B cell (primary cell): ENCODE measurements at regions not wholly inside any gene's neighbourhood (a gene's known extent, or its start where the extent isn't known, plus 50 kb on each side); places are given as distances from the start of the nearest gene placed in this dataset.

ENCODE experiments used
- ATAC-seq: fragments of 200-7000 bp; cut with Tn5 transposase; one replicate; pipeline ENCODE4 v1.10.0; 2021; ENCODE audit warnings: low read depth, mild to moderate bottlenecking, moderate number of reproducible peaks, moderate library complexity
- CTCF ChIA-PET: fragments of 350-600 bp; sonication (Branson Sonifier 250); formaldehyde crosslinking; loops from one replicate; lab custom pipeline; 2021; ENCODE audit warnings: antibody characterized with exemption, inconsistent platforms; lab: Charles Lee
- POLR2A ChIA-PET: fragments of 350-600 bp; sonication (Branson Sonifier 250); formaldehyde crosslinking; loops from one replicate; lab custom pipeline; 2021; ENCODE audit warnings: antibody characterized with exemption; lab: Charles Lee
- DNase-seq: peaks from one replicate; pipeline ENCODE4 v3.0.0; 2013
- H2AFZ ChIP-seq: 2 replicates; pipeline ENCODE4 v1.6.1; 2012; ENCODE audit warnings: mild to moderate bottlenecking, low read depth, low read length; ENCODE audit not compliant: insufficient read depth, poor library complexity, severe bottlenecking
- H3K27ac ChIP-seq, 2 donors: 1 replicate in 1 of 2; 2 replicates in 1 of 2; pipeline ENCODE4 v1.5.1; 2012 to 2013; ENCODE audit warnings: low read length in 2 of 2, mild to moderate bottlenecking in 2 of 2, moderate library complexity in 1 of 2
- H3K27me3 ChIP-seq, 4 experiments: fragments of 200-600 bp in 1 of 4; sonication (generic) in 1 of 4; replicated peaks in 1 of 4; 1 replicate in 2 of 4; 2 replicates in 2 of 4; pipeline versions ENCODE4 v1.6.1 to v1.7.0; 2013 to 2016; ENCODE audit warnings: low read length in 3 of 4, mild to moderate bottlenecking in 2 of 4, mixed read lengths in 1 of 4, moderate library complexity in 1 of 4; ENCODE audit not compliant: insufficient read depth in 4 of 4, control insufficient read depth in 3 of 4; ENCODE audit errors: control extremely low read depth in 1 of 4
- H3K36me3 ChIP-seq, 2 experiments: replicated peaks in 1 of 2; 1 replicate in 1 of 2; 2 replicates in 1 of 2; pipeline versions ENCODE4 v1.6.1 to v1.7.1; 2013; ENCODE audit warnings: low read length in 1 of 2; ENCODE audit not compliant: insufficient read depth in 2 of 2, control insufficient read depth in 1 of 2; ENCODE audit errors: control extremely low read depth in 1 of 2, extremely low read depth in 1 of 2
- H3K4me1 ChIP-seq, 2 donors: fragments of 200-600 bp in 1 of 2; sonication (generic) in 1 of 2; 1 replicate in 1 of 2; 2 replicates in 1 of 2; pipeline versions ENCODE4 v1.5.1 to v1.6.1; 2013 to 2017; ENCODE audit warnings: low read length in 2 of 2; ENCODE audit not compliant: control insufficient read depth in 2 of 2, insufficient read depth in 2 of 2
- H3K4me2 ChIP-seq: replicated peaks from 2 replicates; pipeline ENCODE3; 2012; ENCODE audit warnings: mild to moderate bottlenecking, low read depth, low read length; ENCODE audit not compliant: poor library complexity, severe bottlenecking
- H3K4me3 ChIP-seq, 5 experiments: fragments of 200-600 bp in 1 of 5; sonication (generic) in 1 of 5; 1 replicate in 3 of 5; 2 replicates in 2 of 5; pipeline versions ENCODE4 v1.5.1 to v1.7.0; 2011 to 2016; ENCODE audit warnings: low read length in 4 of 5, mild to moderate bottlenecking in 4 of 5, low read depth in 2 of 5, control low read depth in 1 of 5, moderate library complexity in 1 of 5; ENCODE audit not compliant: insufficient read depth in 1 of 5; ENCODE audit errors: control extremely low read depth in 1 of 5, extremely low read depth in 1 of 5
- H3K79me2 ChIP-seq: fragments of 200-600 bp; sonication (generic); one replicate; pipeline ENCODE4 v1.6.0; 2016; ENCODE audit warnings: low read length; ENCODE audit not compliant: control insufficient read depth, insufficient read depth
- H3K9ac ChIP-seq: fragments of 200-600 bp; sonication (generic); 2 replicates; pipeline ENCODE4 v1.6.1; 2017; ENCODE audit warnings: mild to moderate bottlenecking, low read length, moderate library complexity
- H3K9me3 ChIP-seq, 3 donors: one replicate each; pipeline versions ENCODE4 v1.6.1 to v1.7.1; 2013; ENCODE audit warnings: low read length in 2 of 3; ENCODE audit not compliant: control insufficient read depth in 2 of 3, insufficient read depth in 1 of 3; ENCODE audit errors: control extremely low read depth in 1 of 3
- H4K20me1 ChIP-seq: 2 replicates; pipeline ENCODE4 v1.6.0; 2012; ENCODE audit warnings: mild to moderate bottlenecking, low read length; ENCODE audit not compliant: insufficient read depth, control insufficient read depth, poor library complexity, severe bottlenecking
- H3K27ac Mint-ChIP-seq: one replicate; pipeline ENCODE4 v1.8.0; 2021; ENCODE audit warnings: mixed read lengths
- H3K27me3 Mint-ChIP-seq: one replicate; pipeline ENCODE4 v1.8.0; 2021; ENCODE audit warnings: mixed read lengths
- H3K4me1 Mint-ChIP-seq: one replicate; pipeline ENCODE4 v1.8.0; 2021; ENCODE audit warnings: mixed read lengths
- H3K4me3 Mint-ChIP-seq: one replicate; pipeline ENCODE4 v1.8.0; 2021; ENCODE audit warnings: mixed read lengths
- H3K9me3 Mint-ChIP-seq: one replicate; pipeline ENCODE4 v1.8.0; 2022; ENCODE audit warnings: mixed read lengths; ENCODE audit not compliant: insufficient read depth
- EZH2 ChIP-seq: IDR thresholded peaks from 2 replicates; pipeline ENCODE4 v1.6.1; 2012; ENCODE audit warnings: borderline replicate concordance, low read depth, mild to moderate bottlenecking, moderate library complexity, low read length; ENCODE audit not compliant: insufficient read depth, poor library complexity, severe bottlenecking
- WGBS: methylation state at CpG from one replicate; pipeline ENCODE4 v1.1.5; 2013; ENCODE audit warnings: missing lambda C conversion rate; ENCODE audit not compliant: insufficient coverage; 5-methylcytosine and 5-hydroxymethylcytosine counted together
- intact Hi-C: fragments of 100-400 bp; cut with micrococcal nuclease; formaldehyde crosslinking; loops from one replicate; pipeline ENCODE4 v1.10.0; 2022
- TF ChIP-seq, protein P1 (sequence below): fragments of 200-600 bp; IDR thresholded peaks from one replicate; pipeline ENCODE4 v1.8.0; 2022; ENCODE audit warnings: antibody characterized with exemption, mild to moderate bottlenecking

- H3K27me3 ChIP-seq: no peaks in the 10 kb centered on the region
- no peak overlapping the region for H3K27ac ChIP-seq
- intact Hi-C loops: no loop called here
- Mint-ChIP-seq H3K4me1 (no peaks in the 10 kb centered on the region), H3K27ac (no peak overlapping the region), H3K4me3 (no peak overlapping the region), H3K9me3 (peaks cover 2% of the 10 kb centered on the region), H3K27me3 (no peaks in the 10 kb centered on the region)
- ChIA-PET CTCF (no interaction called here), POLR2A (no interaction called here)
- no CpG with 5 or more reads among the region's 4 CpGs for WGBS
- no peaks in the 10 kb centered on the region for H3K9me3 ChIP-seq
- no peak for DNase-seq
- no peaks in the 10 kb centered on the region for H4K20me1 ChIP-seq
- TF ChIP-seq EZH2: no peak
- TF ChIP-seq, protein P1, sequence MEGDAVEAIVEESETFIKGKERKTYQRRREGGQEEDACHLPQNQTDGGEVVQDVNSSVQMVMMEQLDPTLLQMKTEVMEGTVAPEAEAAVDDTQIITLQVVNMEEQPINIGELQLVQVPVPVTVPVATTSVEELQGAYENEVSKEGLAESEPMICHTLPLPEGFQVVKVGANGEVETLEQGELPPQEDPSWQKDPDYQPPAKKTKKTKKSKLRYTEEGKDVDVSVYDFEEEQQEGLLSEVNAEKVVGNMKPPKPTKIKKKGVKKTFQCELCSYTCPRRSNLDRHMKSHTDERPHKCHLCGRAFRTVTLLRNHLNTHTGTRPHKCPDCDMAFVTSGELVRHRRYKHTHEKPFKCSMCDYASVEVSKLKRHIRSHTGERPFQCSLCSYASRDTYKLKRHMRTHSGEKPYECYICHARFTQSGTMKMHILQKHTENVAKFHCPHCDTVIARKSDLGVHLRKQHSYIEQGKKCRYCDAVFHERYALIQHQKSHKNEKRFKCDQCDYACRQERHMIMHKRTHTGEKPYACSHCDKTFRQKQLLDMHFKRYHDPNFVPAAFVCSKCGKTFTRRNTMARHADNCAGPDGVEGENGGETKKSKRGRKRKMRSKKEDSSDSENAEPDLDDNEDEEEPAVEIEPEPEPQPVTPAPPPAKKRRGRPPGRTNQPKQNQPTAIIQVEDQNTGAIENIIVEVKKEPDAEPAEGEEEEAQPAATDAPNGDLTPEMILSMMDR: no peak
- ATAC-seq: no peak
- H2AFZ ChIP-seq: no peak overlapping the region
- no peaks in the 10 kb centered on the region for H3K4me1 ChIP-seq
- no peak overlapping the region for H3K4me2 ChIP-seq
- H3K79me2 ChIP-seq: no peaks in the 10 kb centered on the region
- no peaks in the 10 kb centered on the region for H3K36me3 ChIP-seq
- no peak overlapping the region for H3K9ac ChIP-seq
- H3K4me3 ChIP-seq: no peak overlapping the region
Measured at GRCh38 chr4:67126570-67126969, 418.7 kb downstream of the CENPC start.

GRCh38 chr4:67125636-67126514 is 419.4 kb downstream of the CENPC start:
- 84% methylated on average over 3 of the region's 5 CpGs for WGBS
- no peak overlapping the region for H3K4me2 ChIP-seq
- H3K79me2 ChIP-seq: no peaks in the 10 kb centered on the region
- ATAC-seq (no peak), DNase-seq (no peak)
- Mint-ChIP-seq H3K4me3 (no peak overlapping the region), H3K4me1 (no peaks in the 10 kb centered on the region), H3K9me3 (peaks cover 2% of the 10 kb centered on the region), H3K27ac (no peak overlapping the region), H3K27me3 (no peaks in the 10 kb centered on the region)
- no peaks in the 10 kb centered on the region for H3K4me1 ChIP-seq
- TF ChIP-seq EZH2: no peak
- TF ChIP-seq, protein P1: no peak
- H3K9me3 ChIP-seq: no peaks in the 10 kb centered on the region
- H3K27me3 ChIP-seq: no peaks in the 10 kb centered on the region
- no peak overlapping the region for H3K4me3 ChIP-seq
- POLR2A ChIA-PET: no interaction called here
- no peaks in the 10 kb centered on the region for H4K20me1 ChIP-seq
- intact Hi-C loops: no loop called here
- H3K27ac ChIP-seq: no peak overlapping the region
- no peak overlapping the region for H3K9ac ChIP-seq
- CTCF ChIA-PET: no interaction called here
- no peaks in the 10 kb centered on the region for H3K36me3 ChIP-seq
- H2AFZ ChIP-seq: no peak overlapping the region
